ENCODE measurements at regions not wholly inside any gene's neighbourhood (a gene's known extent, or its start where the extent isn't known, plus 50 kb on each side); places are given as distances from the start of the nearest gene placed in this dataset.

DNA sequence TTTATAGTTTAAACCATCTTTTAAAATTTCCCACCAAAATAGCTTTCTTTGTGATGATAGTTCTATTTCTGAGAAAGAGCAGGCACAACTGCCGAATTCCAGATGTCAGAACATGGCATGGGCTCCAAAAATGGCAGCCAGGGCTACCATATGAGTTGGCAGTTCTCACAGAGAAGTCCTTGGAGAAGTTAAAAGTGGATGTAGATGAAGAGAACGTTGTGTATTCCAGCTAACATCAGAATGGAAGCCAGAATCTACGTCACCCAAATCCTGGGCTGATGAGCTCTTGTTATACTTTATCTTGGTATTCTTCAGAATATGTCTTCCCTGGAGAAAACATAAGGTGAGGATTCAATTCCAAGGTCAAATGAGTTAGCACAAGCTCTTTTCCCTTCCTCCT, 66.9 kb upstream of the BASP1 start:
- no peak for TF ChIP-seq POLR2AphosphoS5 (IDR thresholded peaks at IDR 0.05; ENCODE audit: borderline replicate concordance, low read depth, low read length)
- TF ChIP-seq EZH2 (IDR thresholded peaks at IDR 0.05): no peak
